DMS79 (cell line): ENCODE measurements at regions not wholly inside any gene's neighbourhood (a gene's known extent, or its start where the extent isn't known, plus 50 kb on each side); places are given as distances from the start of the nearest gene placed in this dataset.

Experiments used
- DNase-seq: peaks from one replicate; lab custom pipeline; 2025; lab: John Stamatoyannopoulos, UW

- no peak for DNase-seq
Observed at GRCh38 chr5:117942861-117943519, 1045.4 kb downstream of the DTWD2 start.

- no peak for DNase-seq
Observed at GRCh38 chr5:117893211-117893610, 1095.1 kb downstream of the DTWD2 start.

GRCh38 chr5:117892360-117892759 lies 1096.0 kb downstream of the DTWD2 start:
- DNase-seq: peak; percentile 23

- no peak for DNase-seq
Observed at GRCh38 chr5:117889596-117889995, 1098.8 kb downstream of the DTWD2 start.

- DNase-seq: no peak
Observed at GRCh38 chr5:117888688-117889087, 1099.7 kb downstream of the DTWD2 start.

GRCh38 chr5:117881426-117882230 lies 1106.7 kb downstream of the DTWD2 start:
- no peak for DNase-seq

GRCh38 chr5:117880932-117881331 lies 1107.4 kb downstream of the DTWD2 start:
- no peak for DNase-seq

- DNase-seq: no peak
Observed at GRCh38 chr5:117877731-117878130, 1110.6 kb downstream of the DTWD2 start.

- no peak for DNase-seq
Observed at GRCh38 chr5:117872798-117873368, 1115.5 kb downstream of the DTWD2 start.

GRCh38 chr5:117869596-117869995 lies 1118.8 kb downstream of the DTWD2 start:
- DNase-seq: no peak

- no peak for DNase-seq
Observed at GRCh38 chr5:117863586-117864296, 1124.6 kb downstream of the DTWD2 start.

GRCh38 chr5:117860550-117860949 lies 1127.8 kb downstream of the DTWD2 start:
- DNase-seq: no peak

GRCh38 chr5:117859176-117859575 lies 1129.2 kb downstream of the DTWD2 start:
- no peak for DNase-seq

- DNase-seq: no peak
Observed at GRCh38 chr5:117856713-117857112, 1131.6 kb downstream of the DTWD2 start.

GRCh38 chr5:117837786-117838185 lies 1150.6 kb downstream of the DTWD2 start:
- DNase-seq: no peak

GRCh38 chr5:117833691-117834090 lies 1154.7 kb downstream of the DTWD2 start:
- no peak for DNase-seq

GRCh38 chr5:117829646-117830045 lies 1158.7 kb downstream of the DTWD2 start:
- no peak for DNase-seq

GRCh38 chr5:117813850-117814249 lies 1174.5 kb downstream of the DTWD2 start:
- DNase-seq: no peak

- no peak for DNase-seq
Observed at GRCh38 chr5:117812861-117813260, 1175.5 kb downstream of the DTWD2 start.

- DNase-seq: no peak
Observed at GRCh38 chr5:117809251-117809650, 1179.1 kb downstream of the DTWD2 start.

GRCh38 chr5:117805058-117805457 lies 1183.3 kb downstream of the DTWD2 start:
- no peak for DNase-seq

GRCh38 chr5:117803533-117803932 lies 1184.8 kb downstream of the DTWD2 start:
- no peak for DNase-seq

GRCh38 chr5:117801583-117801982 lies 1186.8 kb downstream of the DTWD2 start:
- DNase-seq: no peak
